T1000 (cell line): ENCODE measurements at regions not wholly inside any gene's neighbourhood (a gene's known extent, or its start where the extent isn't known, plus 50 kb on each side); places are given as distances from the start of the nearest gene placed in this dataset.

Experiments used
- DNase-seq: peaks from one replicate; lab custom pipeline; 2025; ENCODE audit warnings: mixed read lengths; lab: John Stamatoyannopoulos, UW

GRCh38 chr10:64506963-64507362 is 985.8 kb downstream of the REEP3 start:
- no peak for DNase-seq

- no peak for DNase-seq
Measured at GRCh38 chr10:64507651-64508028, 986.4 kb downstream of the REEP3 start.

DNA sequence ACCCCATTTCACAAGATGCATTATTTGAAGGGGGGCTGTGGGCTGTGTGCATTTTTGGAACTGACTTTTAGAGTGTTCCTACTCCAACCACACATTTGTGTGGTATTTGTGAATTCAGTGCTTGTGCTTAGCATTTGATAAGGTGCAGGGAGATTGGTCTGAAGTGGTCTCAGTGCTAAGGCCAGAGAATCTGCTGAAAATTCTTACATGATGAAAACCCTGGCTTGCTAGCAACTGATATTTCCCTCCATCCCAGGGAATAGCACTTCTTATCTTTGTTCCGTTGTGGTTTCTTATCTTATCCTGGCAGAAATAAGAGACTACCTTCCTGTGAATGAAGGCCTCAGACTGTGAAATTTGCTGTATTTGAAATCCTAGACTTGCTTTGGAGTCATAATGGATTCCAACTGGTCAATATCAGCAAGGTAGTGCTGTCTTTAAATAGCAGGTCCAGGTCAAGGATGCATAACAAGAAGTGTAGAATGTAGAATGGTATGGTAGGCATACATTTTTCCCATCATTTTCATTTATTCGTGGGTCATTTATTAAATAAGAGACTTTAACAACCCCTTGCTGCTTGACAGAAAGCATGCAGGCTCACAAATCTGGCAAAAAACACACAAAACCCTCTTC is 986.9 kb downstream of the REEP3 start:
- no peak for DNase-seq

DNA sequence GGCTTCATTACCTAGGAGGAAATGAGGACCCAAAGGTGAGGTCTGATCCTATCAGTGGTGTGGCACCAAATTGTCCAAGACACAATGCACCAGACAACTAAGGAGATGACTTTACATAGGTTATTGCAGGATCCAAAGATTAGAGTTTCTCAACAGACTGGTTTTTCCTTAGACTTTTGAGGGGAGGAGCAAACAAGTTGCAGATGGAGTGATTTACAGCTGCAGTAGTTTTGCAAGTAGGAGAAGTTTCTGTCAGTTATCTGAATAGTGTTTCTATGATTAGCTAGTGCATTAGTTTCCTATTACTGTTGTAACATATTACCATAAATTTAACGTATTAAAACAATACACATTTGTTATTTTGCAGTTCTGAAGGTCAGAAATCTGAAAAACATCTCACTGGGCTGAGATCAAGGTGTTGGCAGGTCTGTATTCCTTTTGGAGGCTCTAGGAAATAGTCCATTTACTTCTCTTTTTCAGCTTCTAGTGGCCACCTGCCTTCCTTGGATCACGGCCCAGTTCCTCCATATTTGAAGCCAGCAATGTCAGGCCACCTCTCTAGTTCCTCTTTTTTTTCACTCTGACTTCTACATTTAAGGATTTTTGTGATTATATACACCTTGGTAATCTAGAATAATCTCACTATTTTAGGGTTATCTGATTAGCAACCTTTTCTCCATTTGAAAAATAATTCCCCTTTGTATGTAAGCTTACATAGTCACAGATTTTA is 994.9 kb downstream of the REEP3 start:
- no peak for DNase-seq

- no peak for DNase-seq
Measured at GRCh38 chr10:64518456-64518855, 997.3 kb downstream of the REEP3 start.

GRCh38 chr10:64519427-64519826 is 998.2 kb downstream of the REEP3 start:
- DNase-seq = no peak

- DNase-seq = no peak
Measured at GRCh38 chr10:64519831-64520230, 998.6 kb downstream of the REEP3 start.

DNA sequence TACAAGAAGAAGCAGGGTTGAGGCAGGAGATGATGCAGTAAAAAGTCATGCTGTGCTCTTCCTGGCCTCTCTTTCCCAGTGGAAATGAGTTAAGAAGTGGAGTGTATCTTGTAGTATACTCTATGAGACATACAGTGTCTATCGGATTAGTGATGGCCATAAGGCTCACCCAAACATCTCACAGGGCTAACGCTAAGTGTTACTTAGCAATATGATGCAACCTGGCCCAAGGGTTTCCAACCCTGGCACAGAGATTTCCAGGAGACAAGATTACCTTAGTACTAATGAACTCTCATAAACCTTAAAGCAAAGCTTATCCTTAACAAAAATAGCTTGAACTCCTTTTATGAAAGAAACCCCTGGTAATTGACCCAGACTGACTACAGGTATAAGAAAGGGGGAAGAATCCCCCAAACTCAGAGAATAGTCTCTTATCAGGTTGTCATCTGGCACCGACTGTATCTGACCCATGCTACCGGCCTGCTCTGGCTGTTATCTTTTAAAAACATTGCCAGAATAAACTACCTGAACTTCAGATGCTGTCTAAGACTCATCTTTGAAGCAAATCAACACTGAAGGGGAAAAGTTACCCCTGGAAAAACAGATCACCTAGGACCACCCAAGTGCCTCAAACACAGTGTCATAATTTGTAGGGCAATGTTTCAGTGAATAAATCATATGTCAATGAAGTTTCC is 1002.0 kb downstream of the REEP3 start:
- DNase-seq = no peak

- DNase-seq = no peak
Measured at GRCh38 chr10:64528294-64529002, 1007.2 kb downstream of the REEP3 start.

DNA sequence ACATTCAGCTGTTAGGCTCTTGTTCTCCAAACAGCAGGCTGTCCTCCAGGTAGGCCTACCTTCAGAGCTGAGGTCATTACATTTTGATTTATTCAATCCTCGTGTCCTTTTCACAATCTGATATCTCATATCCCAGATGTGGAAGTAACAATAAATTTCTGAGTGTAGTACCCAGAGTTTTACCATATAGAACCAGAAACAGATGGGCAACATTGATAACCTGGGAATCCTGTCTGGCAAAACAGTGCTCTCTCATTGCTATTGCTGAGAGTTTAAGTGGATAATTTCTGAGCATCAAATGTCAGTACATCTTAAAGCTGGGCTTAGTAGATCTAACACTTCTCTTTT is 1007.8 kb downstream of the REEP3 start:
- DNase-seq = no peak

GRCh38 chr10:64534616-64535015 is 1013.4 kb downstream of the REEP3 start:
- no peak for DNase-seq

DNA sequence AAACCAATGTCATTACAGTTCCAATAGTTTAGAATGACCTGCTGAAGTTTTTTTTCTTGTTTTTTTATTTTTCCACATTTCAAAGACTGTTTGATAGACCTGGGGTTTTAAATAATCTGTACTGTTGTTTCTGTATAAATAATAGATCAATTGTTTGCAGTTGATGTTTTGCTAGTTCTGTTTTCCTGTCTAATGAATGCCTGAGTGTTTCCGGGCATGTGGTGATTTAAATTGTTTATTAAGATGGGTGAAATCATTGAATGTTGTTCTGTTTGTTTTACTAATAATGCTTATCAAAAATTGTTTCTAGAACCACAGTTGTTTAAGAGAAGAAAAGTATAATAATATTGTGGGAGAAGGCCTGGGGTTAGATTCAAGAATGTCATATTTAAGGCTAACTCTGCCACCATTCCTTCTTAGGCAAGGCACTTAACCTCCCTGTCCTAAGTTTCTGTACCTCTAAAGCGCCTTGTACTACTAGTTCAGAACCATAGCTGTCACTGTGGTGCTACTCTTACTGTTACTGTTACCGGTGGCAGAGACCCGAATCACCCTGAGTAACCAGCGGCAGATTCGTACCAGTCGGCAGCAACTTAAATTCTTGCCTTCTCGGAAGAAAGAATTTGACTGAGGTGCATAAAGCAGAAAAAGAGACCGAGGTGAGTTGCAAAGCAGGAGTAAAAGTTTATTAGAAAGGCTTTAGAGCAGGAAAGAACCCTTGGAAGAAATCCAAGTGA is 1014.1 kb downstream of the REEP3 start:
- DNase-seq = no peak

GRCh38 chr10:64537112-64537511 is 1015.9 kb downstream of the REEP3 start:
- DNase-seq = no peak

DNA sequence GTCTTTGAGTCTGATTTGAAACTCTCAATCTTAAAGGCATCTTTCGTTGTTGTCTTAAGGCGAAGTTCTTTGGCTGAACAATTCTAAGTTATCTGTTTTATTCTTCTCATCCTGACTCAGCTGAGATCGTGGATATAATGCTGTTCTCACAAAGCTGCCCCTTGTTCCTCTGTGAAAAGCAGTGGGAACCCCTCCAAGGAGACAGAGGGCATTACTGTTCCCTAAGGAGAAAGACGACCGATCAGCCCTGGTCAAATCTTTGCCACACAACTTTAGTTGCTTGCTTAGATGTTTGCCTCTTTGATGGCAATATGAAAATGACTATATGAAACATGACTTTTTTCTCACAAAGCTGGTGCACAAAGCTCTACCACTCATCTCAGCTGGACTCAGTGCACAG is 1016.7 kb downstream of the REEP3 start:
- no peak for DNase-seq

DNA sequence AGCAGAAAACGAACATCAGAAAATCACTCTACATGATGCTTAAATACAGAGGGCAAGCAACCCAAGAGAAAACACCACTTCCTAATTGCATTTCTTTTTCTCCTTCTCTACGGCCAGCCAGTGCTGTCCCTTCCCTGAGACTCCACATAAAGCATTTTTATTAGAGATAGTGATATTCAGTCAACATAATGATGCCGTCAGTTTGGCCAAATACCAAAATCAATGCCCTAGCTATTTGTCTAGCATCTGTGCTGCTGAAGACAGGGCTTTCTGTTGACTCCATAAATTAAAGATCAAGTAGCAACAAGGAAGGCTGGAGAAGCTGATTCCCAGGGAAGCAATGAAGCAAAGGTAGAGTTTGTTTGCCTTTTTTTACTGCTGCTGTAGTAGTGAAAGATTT is 1024.9 kb downstream of the REEP3 start:
- DNase-seq = no peak

GRCh38 chr10:64547168-64547567 is 1026.0 kb downstream of the REEP3 start:
- DNase-seq = no peak

GRCh38 chr10:64555666-64556065 is 1034.5 kb downstream of the REEP3 start:
- no peak for DNase-seq

GRCh38 chr10:64558094-64558835 is 1037.1 kb downstream of the REEP3 start:
- no peak for DNase-seq

DNA sequence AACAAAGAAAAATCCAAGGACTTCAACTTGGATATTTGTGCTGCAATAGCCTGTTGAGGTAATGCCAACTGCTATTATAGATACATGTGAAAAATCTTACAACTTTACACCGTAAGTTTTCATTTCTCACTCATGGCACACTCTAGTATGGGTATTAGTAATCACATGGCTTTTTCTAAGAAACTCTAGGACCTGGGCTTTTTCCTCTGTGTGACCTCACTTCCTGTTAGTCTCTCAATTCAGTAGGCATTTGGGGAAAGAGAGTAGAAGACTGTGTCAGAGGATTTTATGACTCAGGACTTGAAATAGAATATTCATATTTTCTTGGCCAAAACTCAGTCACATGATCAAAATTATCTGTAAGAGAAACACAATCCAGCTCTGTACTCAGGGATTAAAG is 1049.9 kb downstream of the REEP3 start:
- no peak for DNase-seq

DNA sequence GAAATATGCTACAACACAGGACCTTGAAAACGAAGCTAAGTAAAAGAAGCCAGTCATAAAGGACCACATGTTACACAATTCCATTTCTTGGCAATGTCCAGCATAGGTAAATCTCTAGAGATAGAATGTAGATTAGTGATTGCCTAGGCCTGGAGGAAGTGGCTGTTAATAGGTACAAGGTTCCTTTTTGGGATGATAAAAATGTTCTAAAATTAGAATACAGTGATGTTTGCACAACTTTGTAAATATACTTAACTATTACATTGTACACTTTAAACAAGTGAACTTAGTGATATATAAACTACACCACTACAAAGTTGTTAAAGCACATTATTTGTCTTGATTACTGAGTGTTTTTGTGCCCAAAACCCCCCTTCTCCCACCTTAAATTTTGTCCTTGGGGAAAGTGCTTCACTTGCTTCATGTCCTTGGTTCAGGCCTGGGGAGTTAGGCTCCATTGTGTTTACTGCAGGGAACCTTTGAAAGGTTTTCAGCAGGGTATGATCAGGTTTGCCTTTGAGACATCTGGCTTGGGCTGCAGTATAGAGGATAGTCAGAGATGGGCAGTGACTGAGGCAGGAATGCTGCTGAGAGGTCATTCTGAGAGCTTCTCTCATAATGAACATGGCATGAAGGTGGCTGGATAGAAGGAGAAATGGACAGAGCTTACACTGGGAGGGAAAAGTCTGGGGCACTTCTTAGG is 1052.6 kb downstream of the REEP3 start:
- DNase-seq = no peak

- no peak for DNase-seq
Measured at GRCh38 chr10:64574371-64574770, 1053.2 kb downstream of the REEP3 start.
